Islet of Langerhans (tissue), 1 donor: ENCODE measurements at regions not wholly inside any gene's neighbourhood (a gene's known extent, or its start where the extent isn't known, plus 50 kb on each side); places are given as distances from the start of the nearest gene placed in this dataset.

Experiments used
- FAIRE-seq: peaks from one replicate; lab custom pipeline; 2011; peaks lifted over from hg19 to GRCh38; lab: Jason Lieb, UNC

GRCh38 chr7:42617071-42617765, 294.7 kb downstream of the C7orf25 start:
- no peak for FAIRE-seq

- no peak for FAIRE-seq
Observed at GRCh38 chr7:42614636-42615035, 297.2 kb downstream of the C7orf25 start.

GRCh38 chr7:42611961-42612360, 299.9 kb downstream of the C7orf25 start:
- FAIRE-seq: no peak

GRCh38 chr7:42611289-42611928, 300.5 kb downstream of the C7orf25 start:
- no peak for FAIRE-seq

- no peak for FAIRE-seq
Observed at GRCh38 chr7:42606193-42606905, 305.5 kb downstream of the C7orf25 start.

- FAIRE-seq: no peak
Observed at GRCh38 chr7:42605406-42606192, 306.3 kb downstream of the C7orf25 start.

GRCh38 chr7:42603496-42603895, 308.4 kb downstream of the C7orf25 start:
- FAIRE-seq: no peak

GRCh38 chr7:42597300-42597699, 314.6 kb downstream of the C7orf25 start:
- no peak for FAIRE-seq

- FAIRE-seq: no peak
Observed at GRCh38 chr7:42596737-42597136, 315.1 kb downstream of the C7orf25 start.

GRCh38 chr7:42593860-42594259, 318.0 kb downstream of the C7orf25 start:
- no peak for FAIRE-seq

- no peak for FAIRE-seq
Observed at GRCh38 chr7:42590771-42591310, 321.0 kb downstream of the C7orf25 start.

- no peak for FAIRE-seq
Observed at GRCh38 chr7:42588876-42589275, 323.0 kb downstream of the C7orf25 start.

- no peak for FAIRE-seq
Observed at GRCh38 chr7:42587806-42588205, 324.1 kb downstream of the C7orf25 start.

- no peak for FAIRE-seq
Observed at GRCh38 chr7:42580061-42580460, 331.8 kb downstream of the C7orf25 start.

GRCh38 chr7:42575171-42575570, 336.7 kb downstream of the C7orf25 start:
- FAIRE-seq: no peak

GRCh38 chr7:42574685-42575084, 337.2 kb downstream of the C7orf25 start:
- no peak for FAIRE-seq

- no peak for FAIRE-seq
Observed at GRCh38 chr7:42573881-42574672, 337.1 kb upstream of the GLI3 start.

GRCh38 chr7:42572561-42572960, 335.6 kb upstream of the GLI3 start:
- FAIRE-seq: no peak

- FAIRE-seq: no peak
Observed at GRCh38 chr7:42572056-42572455, 335.0 kb upstream of the GLI3 start.

- no peak for FAIRE-seq
Observed at GRCh38 chr7:42570944-42571343, 333.9 kb upstream of the GLI3 start.

GRCh38 chr7:42567051-42567450, 330.0 kb upstream of the GLI3 start:
- FAIRE-seq: no peak

- FAIRE-seq: no peak
Observed at GRCh38 chr7:42561797-42562196, 324.8 kb upstream of the GLI3 start.
